Endothelial cell of umbilical vein (primary cell): ENCODE measurements at regions not wholly inside any gene's neighbourhood (a gene's known extent, or its start where the extent isn't known, plus 50 kb on each side); places are given as distances from the start of the nearest gene placed in this dataset.

Experiments
- BruUV-seq: library from RNA; stranded (reverse); fragments of 400-500 nt; replicated peaks from 2 replicates; lab custom pipeline; 2021; lab: Mats Ljungman, UMichigan
- CTCF ChIA-PET: fragments of 300-600, 350-600 bp; sonication (Branson Sonifier 250); formaldehyde crosslinking; loops from one replicate; lab custom pipeline; 2021; ENCODE audit warnings: antibody characterized with exemption, inconsistent platforms; lab: Charles Lee
- POLR2A ChIA-PET: fragments of 300-600, 350-600 bp; sonication (Branson Sonifier 250); formaldehyde crosslinking; loops from one replicate; lab custom pipeline; 2021; ENCODE audit warnings: antibody characterized with exemption, inconsistent platforms; lab: Charles Lee
- DNase-seq: peaks from one replicate; pipeline ENCODE4 v3.0.0-alpha.2; 2011; ENCODE audit warnings: low read depth, low spot score
- FAIRE-seq: peaks from 2 replicates; lab custom pipeline; 2011; peaks lifted over from hg19 to GRCh38; lab: Jason Lieb, UNC
- H2AFZ ChIP-seq: 2 replicates; pipeline ENCODE4 v1.6.0; 2012; ENCODE audit warnings: low read depth, low read length, control low read depth, inconsistent platforms
- H3K27ac ChIP-seq: 2 replicates; pipeline ENCODE4 v1.5.1; 2011; ENCODE audit warnings: low read depth, mild to moderate bottlenecking, control low read depth, low read length, moderate library complexity; ENCODE audit not compliant: insufficient read depth
- H3K27me3 ChIP-seq, 2 experiments: 2 replicates each; pipeline versions ENCODE4 v1.6.0 to v1.6.1; 2011; ENCODE audit warnings: low read length in 2 of 2, mixed read lengths in 1 of 2; ENCODE audit not compliant: control insufficient read depth in 2 of 2, insufficient read depth in 2 of 2
- H3K36me3 ChIP-seq, 2 experiments: 2 replicates in 1 of 2; 3 replicates in 1 of 2; pipeline ENCODE4 v1.5.1; 2011; ENCODE audit warnings: low read length in 2 of 2, mild to moderate bottlenecking in 1 of 2, moderate library complexity in 1 of 2; ENCODE audit not compliant: control insufficient read depth in 2 of 2, insufficient read depth in 2 of 2; ENCODE audit errors: extremely low read depth in 1 of 2
- H3K4me1 ChIP-seq: 3 replicates; pipeline ENCODE4 v1.5.1; 2011; ENCODE audit warnings: mild to moderate bottlenecking, low read length; ENCODE audit not compliant: control insufficient read depth, insufficient read depth; ENCODE audit errors: extremely low read depth
- H3K4me2 ChIP-seq: 2 replicates; pipeline ENCODE4 v1.6.1; 2011; ENCODE audit warnings: low read length, control low read depth, mixed read lengths; ENCODE audit not compliant: insufficient read depth
- H3K4me3 ChIP-seq, 3 experiments: fragments of 200-600 bp in 1 of 3; sonication (generic), shearing (Covaris generic) in 1 of 3; replicated peaks in 1 of 3; 2 replicates each; pipeline ENCODE4 v1.5.1; 2011 to 2016; ENCODE audit warnings: control low read depth in 3 of 3, low read length in 3 of 3, mild to moderate bottlenecking in 2 of 3, inconsistent platforms in 1 of 3, low read depth in 1 of 3, moderate library complexity in 1 of 3; ENCODE audit not compliant: insufficient read depth in 1 of 3
- H3K79me2 ChIP-seq: 2 replicates; pipeline ENCODE4 v1.6.0; 2012; ENCODE audit warnings: low read length, inconsistent platforms; ENCODE audit not compliant: control insufficient read depth, insufficient read depth
- H3K9ac ChIP-seq: replicated peaks from 2 replicates; pipeline ENCODE3; 2011; ENCODE audit warnings: low read length, control low read depth; ENCODE audit not compliant: insufficient read depth; ENCODE audit errors: extremely low read depth
- H3K9me1 ChIP-seq: replicated peaks from 3 replicates; pipeline ENCODE4 v1.6.0; 2011; ENCODE audit warnings: mild to moderate bottlenecking, low read length; ENCODE audit not compliant: control insufficient read depth, insufficient read depth; ENCODE audit errors: extremely low read depth
- H3K9me3 ChIP-seq: replicated peaks from 2 replicates; pipeline ENCODE4 v1.5.1; 2012; ENCODE audit warnings: low read length, inconsistent platforms; ENCODE audit not compliant: control insufficient read depth, insufficient read depth
- H4K20me1 ChIP-seq: replicated peaks from 2 replicates; pipeline ENCODE3; 2011; ENCODE audit warnings: mild to moderate bottlenecking, low read length; ENCODE audit not compliant: control insufficient read depth, insufficient read depth; ENCODE audit errors: extremely low read depth
- CTCF ChIP-seq, 2 donors: IDR thresholded peaks; 1 replicate in 1 of 2; 2 replicates in 1 of 2; pipeline ENCODE4 v1.5.1; 2011; ENCODE audit warnings: low read length in 2 of 2, mild to moderate bottlenecking in 2 of 2, moderate library complexity in 2 of 2, control low read depth in 1 of 2, inconsistent platforms in 1 of 2, low read depth in 1 of 2; ENCODE audit not compliant: insufficient read depth in 1 of 2; ENCODE audit errors: extremely low read depth in 1 of 2
- EZH2 ChIP-seq: IDR thresholded peaks from 2 replicates; pipeline ENCODE4 v1.6.1; 2012; ENCODE audit warnings: borderline replicate concordance, low read depth, mild to moderate bottlenecking, moderate library complexity, low read length, inconsistent platforms; ENCODE audit not compliant: severe bottlenecking
- FOS ChIP-seq: IDR thresholded peaks from 2 replicates; pipeline ENCODE4 v1.6.1; 2011; ENCODE audit warnings: mild to moderate bottlenecking, low read length, moderate library complexity, borderline replicate concordance; ENCODE audit not compliant: insufficient read depth
- GATA2 ChIP-seq: IDR thresholded peaks from 2 replicates; pipeline ENCODE4 v1.7.0; 2011; ENCODE audit warnings: low read depth, mild to moderate bottlenecking, moderate library complexity, mixed read lengths, low read length; ENCODE audit not compliant: insufficient read length, insufficient read depth
- JUN ChIP-seq: IDR thresholded peaks from 2 replicates; pipeline ENCODE4 v1.6.1; 2011; ENCODE audit warnings: borderline replicate concordance, low read depth; ENCODE audit not compliant: insufficient read length, insufficient read depth
- MYC ChIP-seq: IDR thresholded peaks from one replicate; pipeline ENCODE4 v1.6.1; 2011; ENCODE audit warnings: mild to moderate bottlenecking, low read depth, low read length
- POLR2A ChIP-seq: IDR thresholded peaks from 2 replicates; pipeline ENCODE4 v1.6.1; 2012; ENCODE audit warnings: low read depth, mild to moderate bottlenecking, control low read depth, low read length
- POLR2AphosphoS5 ChIP-seq: IDR thresholded peaks from 2 replicates; pipeline ENCODE4 v1.6.1; 2012; ENCODE audit warnings: low read depth, mild to moderate bottlenecking, control low read depth, low read length, moderate library complexity; ENCODE audit not compliant: insufficient read depth
- dilution Hi-C: fragments of 300-500 bp; cut with MboI; formaldehyde crosslinking; loops from one replicate; pipeline ENCODE4 v1.15.0; 2019; ENCODE audit warnings: low sequenced_read_pairs; ENCODE audit not compliant: extremely low pct_ligation_motif_present
- intact Hi-C: fragments of 100-400 bp; cut with micrococcal nuclease; formaldehyde crosslinking; loops from one replicate; pipeline ENCODE4 v1.10.0; 2022
- TF ChIP-seq, protein P1 (sequence below): IDR thresholded peaks from 2 replicates; pipeline ENCODE4 v1.6.1; 2011; ENCODE audit not compliant: insufficient read depth, insufficient read length

- no peak for FAIRE-seq
Measured at GRCh38 chr12:124700810-124701592, 133.6 kb upstream of the NCOR2 start.

GRCh38 chr12:124699909-124700308 is 132.5 kb upstream of the NCOR2 start:
- ChIA-PET POLR2A (no interaction called here), CTCF (no interaction called here)
- Histone ChIP-seq H3K9ac (no peak overlapping the region), H3K9me1 (no peaks in the 10 kb centered on the region), H4K20me1 (no peaks in the 10 kb centered on the region), H3K4me3 (no peak overlapping the region), H3K36me3 (no peaks in the 10 kb centered on the region), H3K79me2 (no peaks in the 10 kb centered on the region), H3K9me3 (no peaks in the 10 kb centered on the region), H3K27ac (no peak overlapping the region), H3K4me1 (peaks cover 15% of the 10 kb centered on the region), H2AFZ (no peak overlapping the region), H3K4me2 (no peak overlapping the region), H3K27me3 (peaks cover 0 to 1% of the 10 kb centered on the region in 2 experiments)
- dilution Hi-C loops, result loop anchor here (25.0 kb wide), 1 partner anchor 138 kb away; the partner anchor contains the start of gene NCOR2
- BruUV-seq, result no TSS peak
- intact Hi-C loops, result no loop called here
- DNase-seq (no peak), FAIRE-seq (no peak)
- TF ChIP-seq CTCF (IDR thresholded peaks at IDR 0.05; ENCODE audit: extremely low read depth in 1 of 2, insufficient read depth in 1 of 2, low read depth in 1 of 2, low read length in 2 of 2), result no peak
- TF ChIP-seq, protein P1, sequence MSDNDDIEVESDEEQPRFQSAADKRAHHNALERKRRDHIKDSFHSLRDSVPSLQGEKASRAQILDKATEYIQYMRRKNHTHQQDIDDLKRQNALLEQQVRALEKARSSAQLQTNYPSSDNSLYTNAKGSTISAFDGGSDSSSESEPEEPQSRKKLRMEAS, result no peak
- no peak for TF ChIP-seq JUN
- TF ChIP-seq POLR2A, result no peak
- no peak for TF ChIP-seq POLR2AphosphoS5
- TF ChIP-seq MYC, result no peak
- no peak for TF ChIP-seq FOS
- no peak for TF ChIP-seq EZH2
- TF ChIP-seq GATA2, result no peak

More at GRCh38 chr12:124700810-124701592, 133.6 kb upstream of the NCOR2 start:
- BruUV-seq, result no TSS peak
- H3K9me3 ChIP-seq, result no peaks in the 10 kb centered on the region
- H2AFZ ChIP-seq, result peak overlapping the region; percentile 14
- TF ChIP-seq GATA2 (no peak), FOS (no peak), POLR2A (peak; percentile 20)
- peak; percentile 47 for DNase-seq
- H3K27me3 ChIP-seq, result peaks cover 0 to 1% of the 10 kb centered on the region in 2 experiments
- dilution Hi-C loops, result no loop called here
- H3K79me2 ChIP-seq, result no peaks in the 10 kb centered on the region
- H3K4me3 ChIP-seq, result no peak overlapping the region
- no peak overlapping the region for H3K27ac ChIP-seq
- H3K4me2 ChIP-seq, result no peak overlapping the region
- intact Hi-C loops, result no loop called here
- H3K36me3 ChIP-seq, result no peaks in the 10 kb centered on the region
- peaks cover 7% of the 10 kb centered on the region for H3K4me1 ChIP-seq
- no peaks in the 10 kb centered on the region for H3K9me1 ChIP-seq
- H3K9ac ChIP-seq, result no peak overlapping the region
- ChIA-PET POLR2A (no interaction called here), CTCF (interaction anchor here (0.6 to 1.6 kb wide), 6 partner anchors 9 to 138 kb away, joined by 3 to 7 read pairs (median 4); no protein-coding TSS in a partner anchor)
- no peaks in the 10 kb centered on the region for H4K20me1 ChIP-seq
